SK-N-SH (cell line): ENCODE measurements at regions not wholly inside any gene's neighbourhood (a gene's known extent, or its start where the extent isn't known, plus 50 kb on each side); places are given as distances from the start of the nearest gene placed in this dataset.

ENCODE experiments used
- CTCF ChIA-PET: fragments of 300-600, 350-600 bp; formaldehyde crosslinking; extraction: SDS; loops from one replicate; lab custom pipeline; 2021; lab: Yijun Ruan, JAX
- POLR2A ChIA-PET: fragments of 350-600 bp; sonication (Branson Sonifier 250); formaldehyde crosslinking; extraction: SDS; loops from one replicate; lab custom pipeline; 2020; ENCODE audit warnings: antibody characterized with exemption, inconsistent platforms; lab: Yijun Ruan, JAX
- DNase-seq: peaks from one replicate; pipeline ENCODE4 v3.0.0; 2012
- H2AFZ ChIP-seq: fragments of 200-600 bp; sonication (generic); 2 replicates; pipeline ENCODE4 v1.8.1; 2016; ENCODE audit warnings: antibody characterized with exemption, mild to moderate bottlenecking, low read depth
- H3F3A ChIP-seq: fragments of 200-600 bp; sonication (generic); replicated peaks from 2 replicates; pipeline ENCODE3; 2016; ENCODE audit warnings: antibody characterized with exemption, mild to moderate bottlenecking; ENCODE audit not compliant: insufficient read depth
- H3K27ac ChIP-seq, 2 experiments: fragments of 200-500 bp in 1 of 2; fragments of 200-600 bp in 1 of 2; sonication (Bioruptor generic) in 1 of 2; sonication (generic), shearing (Covaris generic) in 1 of 2; 2 replicates each; pipeline versions ENCODE4 v1.5.1 to v1.6.1; 2014 to 2016; ENCODE audit warnings: low read depth in 2 of 2, inconsistent platforms in 1 of 2, low read length in 1 of 2, mild to moderate bottlenecking in 1 of 2, mixed read lengths in 1 of 2
- H3K27me3 ChIP-seq: fragments of 200-600 bp; sonication (generic), shearing (Covaris generic); 2 replicates; pipeline ENCODE4 v1.6.1; 2016; ENCODE audit warnings: mixed run types; ENCODE audit not compliant: insufficient read depth
- H3K36me3 ChIP-seq, 2 experiments: fragments of 200-500 bp in 1 of 2; fragments of 200-600 bp in 1 of 2; sonication (Bioruptor generic) in 1 of 2; sonication (generic) in 1 of 2; replicated peaks in 1 of 2; 2 replicates each; pipeline versions ENCODE3 to v1.5.1; 2014 to 2016; ENCODE audit warnings: low read length in 1 of 2, mild to moderate bottlenecking in 1 of 2; ENCODE audit not compliant: insufficient read depth in 2 of 2, control insufficient read depth in 1 of 2
- H3K4me1 ChIP-seq, 2 experiments: fragments of 200-500 bp in 1 of 2; fragments of 200-600 bp in 1 of 2; sonication (Bioruptor generic) in 1 of 2; sonication (generic), shearing (Covaris generic) in 1 of 2; 2 replicates each; pipeline versions ENCODE4 v1.5.1 to v1.6.1; 2014 to 2016; ENCODE audit warnings: low read depth in 1 of 2, low read length in 1 of 2, mixed run types in 1 of 2; ENCODE audit not compliant: insufficient read depth in 2 of 2, control insufficient read depth in 1 of 2
- H3K4me2 ChIP-seq: fragments of 200-600 bp; sonication (generic), shearing (Covaris generic); 2 replicates; pipeline ENCODE4 v1.6.1; 2017; ENCODE audit warnings: mixed run types
- H3K4me3 ChIP-seq, 2 experiments: fragments of 200-500 bp in 1 of 2; fragments of 200-600 bp in 1 of 2; sonication (Bioruptor generic) in 1 of 2; sonication (generic), shearing (Covaris generic) in 1 of 2; 2 replicates each; pipeline versions ENCODE4 v1.5.1 to v1.8.1; 2014 to 2016; ENCODE audit warnings: low read depth in 2 of 2, inconsistent platforms in 1 of 2, low read length in 1 of 2, mild to moderate bottlenecking in 1 of 2, mixed read lengths in 1 of 2, moderate library complexity in 1 of 2
- H3K79me2 ChIP-seq: fragments of 200-600 bp; sonication (generic); 2 replicates; pipeline ENCODE4 v1.8.1; 2017; ENCODE audit warnings: mild to moderate bottlenecking; ENCODE audit not compliant: insufficient read depth
- H3K9ac ChIP-seq: fragments of 200-600 bp; sonication (generic); 2 replicates; pipeline ENCODE4 v1.6.1; 2017; ENCODE audit warnings: mixed run types
- H3K9me2 ChIP-seq: fragments of 200-600 bp; sonication (generic); 2 replicates; pipeline ENCODE4 v1.6.1; 2017; ENCODE audit warnings: mixed run types
- H3K9me3 ChIP-seq: fragments of 200-600 bp; sonication (generic); 2 replicates; pipeline ENCODE4 v1.6.1; 2017; ENCODE audit warnings: mixed run types, mild to moderate bottlenecking, moderate library complexity
- H4K20me1 ChIP-seq: fragments of 200-600 bp; sonication (generic); 2 replicates; pipeline ENCODE4 v1.6.1; 2017; ENCODE audit warnings: mild to moderate bottlenecking, mixed run types; ENCODE audit not compliant: insufficient read depth
- EP300 ChIP-seq, 2 experiments: IDR thresholded peaks; 2 replicates each; pipeline versions ENCODE4 v1.4.0 to v1.6.1; 2012; ENCODE audit warnings: borderline replicate concordance in 1 of 2, low read depth in 1 of 2, low read length in 1 of 2
- EZH2phosphoT487 ChIP-seq: fragments of 200-600 bp; sonication (generic); IDR thresholded peaks from 2 replicates; pipeline ENCODE4 v1.6.1; 2017; ENCODE audit warnings: low read depth, mixed run types, mild to moderate bottlenecking, antibody characterized with exemption, moderate library complexity, borderline replicate concordance
- FOSL2 ChIP-seq: IDR thresholded peaks from 2 replicates; pipeline ENCODE4 v1.4.0; 2012; ENCODE audit warnings: low read depth, mild to moderate bottlenecking, moderate library complexity, borderline replicate concordance
- FOXJ3 ChIP-seq: sonication (generic); formaldehyde crosslinking; IDR thresholded peaks from 2 replicates; pipeline ENCODE4 v1.5.1; 2020; ENCODE audit warnings: mild to moderate bottlenecking, missing genetic modification reagents
- FOXM1 ChIP-seq: IDR thresholded peaks from 2 replicates; pipeline ENCODE4 v1.4.0; 2012; ENCODE audit warnings: low read depth, mild to moderate bottlenecking
- MXI1 ChIP-seq: IDR thresholded peaks from 2 replicates; pipeline ENCODE4 v1.6.1; 2012; ENCODE audit warnings: mild to moderate bottlenecking, low read depth, low read length, improper control_type of control experiment
- NFIC ChIP-seq: IDR thresholded peaks from 2 replicates; pipeline ENCODE4 v1.4.0; 2012; ENCODE audit warnings: borderline replicate concordance
- NRF1 ChIP-seq: IDR thresholded peaks from 2 replicates; pipeline ENCODE4 v1.6.1; 2012; ENCODE audit warnings: low read depth, mild to moderate bottlenecking, low read length
- POLR2AphosphoS5 ChIP-seq: IDR thresholded peaks from 2 replicates; pipeline ENCODE4 v1.6.1; 2012; ENCODE audit warnings: low read depth, low read length
- RAD21 ChIP-seq: IDR thresholded peaks from 2 replicates; pipeline ENCODE4 v1.6.1; 2012; ENCODE audit warnings: mild to moderate bottlenecking, low read length
- RCOR1 ChIP-seq: fragments of 150-350 bp; IDR thresholded peaks from 2 replicates; pipeline ENCODE4 v1.6.1; 2017; ENCODE audit warnings: antibody characterized with exemption, low read length
- RXRA ChIP-seq: IDR thresholded peaks from 2 replicates; pipeline ENCODE4 v1.4.0; 2012; ENCODE audit warnings: low read depth, mild to moderate bottlenecking, borderline replicate concordance
- SIN3A ChIP-seq: IDR thresholded peaks from 2 replicates; pipeline ENCODE4 v1.6.1; 2012; ENCODE audit warnings: low read depth, mild to moderate bottlenecking, low read length, moderate library complexity, borderline replicate concordance
- SMC3 ChIP-seq: IDR thresholded peaks from 2 replicates; pipeline ENCODE4 v1.6.1; 2012; ENCODE audit warnings: low read depth, low read length, improper control_type of control experiment
- TAF1 ChIP-seq: IDR thresholded peaks from 2 replicates; pipeline ENCODE4 v1.6.1; 2012; ENCODE audit warnings: low read depth, mild to moderate bottlenecking, low read length, moderate library complexity, borderline replicate concordance
- TCF12 ChIP-seq: IDR thresholded peaks from 2 replicates; pipeline ENCODE4 v1.4.0; 2012
- YY1 ChIP-seq: IDR thresholded peaks from 2 replicates; pipeline ENCODE4 v1.4.0; 2012; ENCODE audit warnings: low read depth, mild to moderate bottlenecking
- WGBS: methylation state at CpG from one replicate; pipeline ENCODE4 v1.1.6; 2017; ENCODE audit warnings: low lambda C conversion rate; 5-methylcytosine and 5-hydroxymethylcytosine counted together
- TF ChIP-seq, protein P1 (sequence below): IDR thresholded peaks from 2 replicates; pipeline ENCODE4 v1.4.0; 2012; ENCODE audit warnings: low read depth
- TF ChIP-seq, protein P2 (sequence below): IDR thresholded peaks from 2 replicates; pipeline ENCODE4; 2012
- TF ChIP-seq, protein P3 (sequence below): fragments of 150-350 bp; IDR thresholded peaks from 2 replicates; pipeline ENCODE4 v1.6.1; 2016; ENCODE audit warnings: mild to moderate bottlenecking, low read depth, low read length
- TF ChIP-seq, protein P4 (sequence below): IDR thresholded peaks from 2 replicates; pipeline ENCODE4 v1.6.1; 2012; ENCODE audit warnings: mild to moderate bottlenecking, low read depth, low read length, moderate library complexity
- TF ChIP-seq, protein P5 (sequence below): fragments of 200-600 bp; sonication (generic); IDR thresholded peaks from 2 replicates; pipeline ENCODE4 v1.6.1; 2017; ENCODE audit warnings: antibody characterized with exemption, mild to moderate bottlenecking, moderate library complexity

DNA sequence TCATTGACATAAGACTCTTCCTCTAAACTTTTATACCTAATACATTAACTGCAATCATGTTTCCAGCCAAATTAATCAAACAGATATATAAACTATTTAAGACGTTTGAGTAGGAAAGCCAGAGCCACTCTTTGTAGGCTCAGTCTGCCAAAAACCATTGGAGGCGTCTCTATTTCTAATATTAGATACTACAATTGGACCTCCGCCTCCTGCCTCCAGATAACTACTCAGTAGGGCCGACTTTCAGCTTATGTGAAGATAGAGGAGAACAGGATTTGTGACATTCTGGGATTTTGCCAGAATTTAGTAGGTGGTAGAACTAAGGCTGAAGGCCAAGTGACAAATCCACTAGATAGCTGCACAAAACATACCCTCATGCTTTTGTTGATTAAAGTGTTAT is 463.0 kb downstream of the CETN3 start:
- no peak overlapping the region for H2AFZ ChIP-seq
- 64% methylated on average over 4 of the region's 4 CpGs for WGBS
- CTCF ChIA-PET = interaction anchor here (0.6 to 0.9 kb wide), 2 partner anchors 12 to 29 kb away, joined by 3 read pairs; no protein-coding TSS in a partner anchor

DNA sequence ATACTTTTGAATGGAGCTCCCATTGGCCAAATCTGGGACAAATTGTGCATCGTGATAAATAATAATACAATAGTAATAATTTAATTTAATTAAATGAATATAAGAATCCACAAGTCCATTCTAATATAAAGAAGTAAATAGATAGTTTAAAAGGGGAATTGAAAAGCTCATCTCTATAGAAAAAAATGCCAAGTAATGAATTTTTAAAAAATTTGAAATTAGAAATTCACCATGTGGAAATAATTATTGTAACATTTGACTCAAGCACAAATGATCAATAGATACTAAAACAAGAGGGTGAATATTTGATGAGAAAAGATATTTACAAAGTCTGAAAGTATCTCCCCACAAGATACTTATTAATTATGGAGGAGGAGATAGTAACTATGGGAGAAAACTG is 467.4 kb downstream of the CETN3 start:
- WGBS = 55% methylated on average over 1 of the region's 1 CpG
- DNase-seq = no peak
- Histone ChIP-seq H3K4me3 (no peak overlapping the region), H3K36me3 (no peaks in the 10 kb centered on the region), H3K27ac (no peak overlapping the region), H2AFZ (no peak overlapping the region), H3K27me3 (no peaks in the 10 kb centered on the region), H3F3A (no peaks in the 10 kb centered on the region), H3K4me2 (no peak overlapping the region), H3K9me3 (no peaks in the 10 kb centered on the region), H3K79me2 (no peaks in the 10 kb centered on the region), H3K4me1 (no peaks in the 10 kb centered on the region), H3K9ac (no peak overlapping the region), H4K20me1 (no peaks in the 10 kb centered on the region), H3K9me2 (no peaks in the 10 kb centered on the region)
- ChIA-PET CTCF (no interaction called here), POLR2A (no interaction called here)
- TF ChIP-seq, protein P1, sequence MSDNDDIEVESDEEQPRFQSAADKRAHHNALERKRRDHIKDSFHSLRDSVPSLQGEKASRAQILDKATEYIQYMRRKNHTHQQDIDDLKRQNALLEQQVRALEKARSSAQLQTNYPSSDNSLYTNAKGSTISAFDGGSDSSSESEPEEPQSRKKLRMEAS = no peak
- TF ChIP-seq, protein P2, sequence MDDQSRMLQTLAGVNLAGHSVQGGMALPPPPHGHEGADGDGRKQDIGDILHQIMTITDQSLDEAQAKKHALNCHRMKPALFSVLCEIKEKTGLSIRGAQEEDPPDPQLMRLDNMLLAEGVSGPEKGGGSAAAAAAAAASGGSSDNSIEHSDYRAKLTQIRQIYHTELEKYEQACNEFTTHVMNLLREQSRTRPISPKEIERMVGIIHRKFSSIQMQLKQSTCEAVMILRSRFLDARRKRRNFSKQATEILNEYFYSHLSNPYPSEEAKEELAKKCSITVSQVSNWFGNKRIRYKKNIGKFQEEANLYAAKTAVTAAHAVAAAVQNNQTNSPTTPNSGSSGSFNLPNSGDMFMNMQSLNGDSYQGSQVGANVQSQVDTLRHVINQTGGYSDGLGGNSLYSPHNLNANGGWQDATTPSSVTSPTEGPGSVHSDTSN = no peak
- TF ChIP-seq TCF12 (no peak), POLR2AphosphoS5 (no peak), EZH2phosphoT487 (no peak), SMC3 (no peak), MXI1 (no peak), FOSL2 (no peak), NFIC (no peak), RXRA (no peak), SIN3A (no peak)
- TF ChIP-seq, protein P3, sequence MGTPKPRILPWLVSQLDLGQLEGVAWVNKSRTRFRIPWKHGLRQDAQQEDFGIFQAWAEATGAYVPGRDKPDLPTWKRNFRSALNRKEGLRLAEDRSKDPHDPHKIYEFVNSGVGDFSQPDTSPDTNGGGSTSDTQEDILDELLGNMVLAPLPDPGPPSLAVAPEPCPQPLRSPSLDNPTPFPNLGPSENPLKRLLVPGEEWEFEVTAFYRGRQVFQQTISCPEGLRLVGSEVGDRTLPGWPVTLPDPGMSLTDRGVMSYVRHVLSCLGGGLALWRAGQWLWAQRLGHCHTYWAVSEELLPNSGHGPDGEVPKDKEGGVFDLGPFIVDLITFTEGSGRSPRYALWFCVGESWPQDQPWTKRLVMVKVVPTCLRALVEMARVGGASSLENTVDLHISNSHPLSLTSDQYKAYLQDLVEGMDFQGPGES = no peak
- TF ChIP-seq, protein P4, sequence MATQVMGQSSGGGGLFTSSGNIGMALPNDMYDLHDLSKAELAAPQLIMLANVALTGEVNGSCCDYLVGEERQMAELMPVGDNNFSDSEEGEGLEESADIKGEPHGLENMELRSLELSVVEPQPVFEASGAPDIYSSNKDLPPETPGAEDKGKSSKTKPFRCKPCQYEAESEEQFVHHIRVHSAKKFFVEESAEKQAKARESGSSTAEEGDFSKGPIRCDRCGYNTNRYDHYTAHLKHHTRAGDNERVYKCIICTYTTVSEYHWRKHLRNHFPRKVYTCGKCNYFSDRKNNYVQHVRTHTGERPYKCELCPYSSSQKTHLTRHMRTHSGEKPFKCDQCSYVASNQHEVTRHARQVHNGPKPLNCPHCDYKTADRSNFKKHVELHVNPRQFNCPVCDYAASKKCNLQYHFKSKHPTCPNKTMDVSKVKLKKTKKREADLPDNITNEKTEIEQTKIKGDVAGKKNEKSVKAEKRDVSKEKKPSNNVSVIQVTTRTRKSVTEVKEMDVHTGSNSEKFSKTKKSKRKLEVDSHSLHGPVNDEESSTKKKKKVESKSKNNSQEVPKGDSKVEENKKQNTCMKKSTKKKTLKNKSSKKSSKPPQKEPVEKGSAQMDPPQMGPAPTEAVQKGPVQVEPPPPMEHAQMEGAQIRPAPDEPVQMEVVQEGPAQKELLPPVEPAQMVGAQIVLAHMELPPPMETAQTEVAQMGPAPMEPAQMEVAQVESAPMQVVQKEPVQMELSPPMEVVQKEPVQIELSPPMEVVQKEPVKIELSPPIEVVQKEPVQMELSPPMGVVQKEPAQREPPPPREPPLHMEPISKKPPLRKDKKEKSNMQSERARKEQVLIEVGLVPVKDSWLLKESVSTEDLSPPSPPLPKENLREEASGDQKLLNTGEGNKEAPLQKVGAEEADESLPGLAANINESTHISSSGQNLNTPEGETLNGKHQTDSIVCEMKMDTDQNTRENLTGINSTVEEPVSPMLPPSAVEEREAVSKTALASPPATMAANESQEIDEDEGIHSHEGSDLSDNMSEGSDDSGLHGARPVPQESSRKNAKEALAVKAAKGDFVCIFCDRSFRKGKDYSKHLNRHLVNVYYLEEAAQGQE = no peak

More for the DNA sequence above, 463.0 kb downstream of the CETN3 start:
- TF ChIP-seq TCF12 (no peak), EP300 (IDR thresholded peaks at IDR 0.05; ENCODE audit: borderline replicate concordance in 1 of 2, low read depth in 1 of 2, low read length in 1 of 2) (no peak), TAF1 (no peak), RCOR1 (no peak), POLR2AphosphoS5 (no peak), EZH2phosphoT487 (no peak), FOXJ3 (CRISPR knock-in tag) (no peak), YY1 (no peak), NRF1 (no peak), RAD21 (no peak), FOXM1 (no peak), SIN3A (no peak)
- TF ChIP-seq, protein P5, sequence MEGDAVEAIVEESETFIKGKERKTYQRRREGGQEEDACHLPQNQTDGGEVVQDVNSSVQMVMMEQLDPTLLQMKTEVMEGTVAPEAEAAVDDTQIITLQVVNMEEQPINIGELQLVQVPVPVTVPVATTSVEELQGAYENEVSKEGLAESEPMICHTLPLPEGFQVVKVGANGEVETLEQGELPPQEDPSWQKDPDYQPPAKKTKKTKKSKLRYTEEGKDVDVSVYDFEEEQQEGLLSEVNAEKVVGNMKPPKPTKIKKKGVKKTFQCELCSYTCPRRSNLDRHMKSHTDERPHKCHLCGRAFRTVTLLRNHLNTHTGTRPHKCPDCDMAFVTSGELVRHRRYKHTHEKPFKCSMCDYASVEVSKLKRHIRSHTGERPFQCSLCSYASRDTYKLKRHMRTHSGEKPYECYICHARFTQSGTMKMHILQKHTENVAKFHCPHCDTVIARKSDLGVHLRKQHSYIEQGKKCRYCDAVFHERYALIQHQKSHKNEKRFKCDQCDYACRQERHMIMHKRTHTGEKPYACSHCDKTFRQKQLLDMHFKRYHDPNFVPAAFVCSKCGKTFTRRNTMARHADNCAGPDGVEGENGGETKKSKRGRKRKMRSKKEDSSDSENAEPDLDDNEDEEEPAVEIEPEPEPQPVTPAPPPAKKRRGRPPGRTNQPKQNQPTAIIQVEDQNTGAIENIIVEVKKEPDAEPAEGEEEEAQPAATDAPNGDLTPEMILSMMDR = no peak
- TF ChIP-seq, all 33 proteins: peak for 0
- no peaks in the 10 kb centered on the region for H3K36me3 ChIP-seq
- no peaks in the 10 kb centered on the region for H3K4me1 ChIP-seq
- H3K27me3 ChIP-seq = no peaks in the 10 kb centered on the region
- no peaks in the 10 kb centered on the region; the same call in 1 of the 2 replicates for H3K9me2 ChIP-seq
- H3K9ac ChIP-seq = no peak overlapping the region
- no peaks in the 10 kb centered on the region for H3F3A ChIP-seq
- POLR2A ChIA-PET = no interaction called here
- no peak overlapping the region for H3K4me3 ChIP-seq
- no peaks in the 10 kb centered on the region for H4K20me1 ChIP-seq
- H3K9me3 ChIP-seq = no peaks in the 10 kb centered on the region
- no peak for DNase-seq
- H3K4me2 ChIP-seq = no peak overlapping the region
- H3K27ac ChIP-seq = no peak overlapping the region
- no peaks in the 10 kb centered on the region for H3K79me2 ChIP-seq
